K562 (cell line): ENCODE measurements at regions not wholly inside any gene's neighbourhood (a gene's known extent, or its start where the extent isn't known, plus 50 kb on each side); places are given as distances from the start of the nearest gene placed in this dataset.

ENCODE experiments used
- DMBX1 ChIP-seq: fragments of 250-450 bp; sonication (Bioruptor Pico); IDR thresholded peaks from 2 replicates; pipeline ENCODE4 v1.8.0; 2022; ENCODE audit warnings: inconsistent platforms, mild to moderate bottlenecking, moderate library complexity, borderline replicate concordance
- MEF2D ChIP-seq: conservative IDR thresholded peaks from 2 replicates; pipeline ENCODE4 v1.6.1; 2016; ENCODE audit warnings: low read depth, missing genetic modification characterization, missing compliant biosample characterization
- NCOA1 ChIP-seq: fragments of 450-650 bp; IDR thresholded peaks from 2 replicates; pipeline ENCODE4 v1.6.1; 2016; ENCODE audit warnings: low read depth
- RBM14 ChIP-seq: fragments of 200-400 bp; formaldehyde crosslinking; IDR thresholded peaks from 2 replicates; pipeline ENCODE4 v1.6.1; 2018; ENCODE audit warnings: low read depth, mild to moderate bottlenecking, low read length, moderate library complexity, borderline replicate concordance; ENCODE audit not compliant: insufficient read depth
- SMAD3 ChIP-seq: fragments of 450-650 bp; formaldehyde crosslinking; conservative IDR thresholded peaks from 2 replicates; pipeline ENCODE4 v1.4.0; 2020; ENCODE audit warnings: mild to moderate bottlenecking
- USF1 ChIP-seq: sonication (generic); formaldehyde crosslinking; IDR thresholded peaks from 2 replicates; pipeline ENCODE4 v1.9.0; 2022; ENCODE audit warnings: mild to moderate bottlenecking, missing genetic modification reagents
- ZBTB17 ChIP-seq: fragments of 450-650 bp; formaldehyde crosslinking; IDR thresholded peaks from 2 replicates; pipeline ENCODE4 v1.4.0; 2020; ENCODE audit warnings: mild to moderate bottlenecking
- ZBTB43 ChIP-seq: sonication (generic); formaldehyde crosslinking; IDR thresholded peaks from 2 replicates; pipeline ENCODE4 v1.8.0; 2023; ENCODE audit warnings: mild to moderate bottlenecking, missing genetic modification reagents
- TF ChIP-seq, protein P1 (sequence below): sonication (generic); formaldehyde crosslinking; IDR thresholded peaks from 2 replicates; pipeline ENCODE4 v1.8.1; 2022; ENCODE audit warnings: missing genetic modification reagents
- TF ChIP-seq, protein P2 (sequence below): fragments of 250-450 bp; sonication (Bioruptor Pico); IDR thresholded peaks from 2 replicates; pipeline ENCODE4 v1.5.0; 2020; ENCODE audit warnings: mild to moderate bottlenecking
- TF ChIP-seq, protein P3 (sequence below), 2 experiments: fragments of 450-650 bp in 1 of 2; sonication (generic) in 1 of 2; formaldehyde crosslinking in 1 of 2; IDR thresholded peaks in 1 of 2; conservative IDR thresholded peaks in 1 of 2; 2 replicates each; pipeline versions ENCODE4 v1.6.1 to v1.8.1; 2016 to 2023; ENCODE audit warnings: mild to moderate bottlenecking in 2 of 2, moderate library complexity in 2 of 2, inconsistent platforms in 1 of 2, missing genetic modification reagents in 1 of 2

DNA sequence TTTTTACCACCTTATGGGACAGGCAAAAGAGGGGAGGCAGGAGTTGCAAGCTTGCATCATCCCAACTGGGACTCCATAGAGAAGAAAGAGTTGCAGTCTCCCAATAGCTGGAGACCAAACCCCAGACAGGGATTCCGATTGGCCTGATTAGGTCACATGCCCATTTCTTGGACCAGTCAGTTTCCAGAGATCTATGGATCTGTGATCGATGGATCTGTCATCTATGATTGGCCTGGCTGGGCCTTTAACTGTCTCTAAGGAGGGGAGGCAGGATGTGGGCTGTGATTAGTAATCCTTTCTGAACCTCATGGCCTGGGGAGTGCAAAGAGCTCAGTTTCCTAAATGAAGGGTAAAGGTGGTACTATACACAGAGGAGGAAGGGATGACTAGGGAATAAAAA, 252.1 kb downstream of the MATN1 start (continued):
- TF ChIP-seq, protein P1, sequence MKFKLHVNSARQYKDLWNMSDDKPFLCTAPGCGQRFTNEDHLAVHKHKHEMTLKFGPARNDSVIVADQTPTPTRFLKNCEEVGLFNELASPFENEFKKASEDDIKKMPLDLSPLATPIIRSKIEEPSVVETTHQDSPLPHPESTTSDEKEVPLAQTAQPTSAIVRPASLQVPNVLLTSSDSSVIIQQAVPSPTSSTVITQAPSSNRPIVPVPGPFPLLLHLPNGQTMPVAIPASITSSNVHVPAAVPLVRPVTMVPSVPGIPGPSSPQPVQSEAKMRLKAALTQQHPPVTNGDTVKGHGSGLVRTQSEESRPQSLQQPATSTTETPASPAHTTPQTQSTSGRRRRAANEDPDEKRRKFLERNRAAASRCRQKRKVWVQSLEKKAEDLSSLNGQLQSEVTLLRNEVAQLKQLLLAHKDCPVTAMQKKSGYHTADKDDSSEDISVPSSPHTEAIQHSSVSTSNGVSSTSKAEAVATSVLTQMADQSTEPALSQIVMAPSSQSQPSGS (CRISPR knock-in tag), result no peak
- TF ChIP-seq, protein P2, sequence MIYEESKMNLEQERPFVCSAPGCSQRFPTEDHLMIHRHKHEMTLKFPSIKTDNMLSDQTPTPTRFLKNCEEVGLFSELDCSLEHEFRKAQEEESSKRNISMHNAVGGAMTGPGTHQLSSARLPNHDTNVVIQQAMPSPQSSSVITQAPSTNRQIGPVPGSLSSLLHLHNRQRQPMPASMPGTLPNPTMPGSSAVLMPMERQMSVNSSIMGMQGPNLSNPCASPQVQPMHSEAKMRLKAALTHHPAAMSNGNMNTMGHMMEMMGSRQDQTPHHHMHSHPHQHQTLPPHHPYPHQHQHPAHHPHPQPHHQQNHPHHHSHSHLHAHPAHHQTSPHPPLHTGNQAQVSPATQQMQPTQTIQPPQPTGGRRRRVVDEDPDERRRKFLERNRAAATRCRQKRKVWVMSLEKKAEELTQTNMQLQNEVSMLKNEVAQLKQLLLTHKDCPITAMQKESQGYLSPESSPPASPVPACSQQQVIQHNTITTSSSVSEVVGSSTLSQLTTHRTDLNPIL (CRISPR knock-in tag), result no peak
- no peak for TF ChIP-seq MEF2D (tag)
- TF ChIP-seq, protein P3, sequence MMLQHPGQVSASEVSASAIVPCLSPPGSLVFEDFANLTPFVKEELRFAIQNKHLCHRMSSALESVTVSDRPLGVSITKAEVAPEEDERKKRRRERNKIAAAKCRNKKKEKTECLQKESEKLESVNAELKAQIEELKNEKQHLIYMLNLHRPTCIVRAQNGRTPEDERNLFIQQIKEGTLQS (IDR thresholded peaks at IDR 0.05), result peak; percentile 39; the same call in 1 of the 2 replicates
- TF ChIP-seq, protein P3 (CRISPR knock-in tag; conservative IDR thresholded peaks at IDR 0.05), result no peak
- no peak for TF ChIP-seq ZBTB43 (CRISPR knock-in tag)
- no peak for TF ChIP-seq DMBX1 (CRISPR knock-in tag)
- TF ChIP-seq NCOA1, result no peak
- peak; percentile 73 for TF ChIP-seq USF1 (CRISPR knock-in tag)
- no peak for TF ChIP-seq RBM14
- TF ChIP-seq ZBTB17 (CRISPR knock-in tag), result peak; percentile 71; the same call in 1 of the 2 replicates
- TF ChIP-seq SMAD3 (CRISPR knock-in tag), result no peak
